DND-41 (cell line): ENCODE measurements at regions not wholly inside any gene's neighbourhood (a gene's known extent, or its start where the extent isn't known, plus 50 kb on each side); places are given as distances from the start of the nearest gene placed in this dataset.

Experiments used
- ATAC-seq: fragments of 200-7000 bp; cut with Tn5 transposase; 3 replicates; pipeline ENCODE4 v1.9.1; 2021; ENCODE audit warnings: low read depth; ENCODE audit not compliant: insufficient read depth
- DNase-seq: peaks from one replicate; pipeline ENCODE4 v3.0.0-alpha.2; 2020
- H2AFZ ChIP-seq: 2 replicates; pipeline ENCODE4 v1.6.0; 2012; ENCODE audit warnings: low read depth, low read length
- H3K27ac ChIP-seq: 2 replicates; pipeline ENCODE4 v1.5.1; 2012; ENCODE audit warnings: low read length, inconsistent platforms
- H3K27me3 ChIP-seq: fragments of 200-600 bp; sonication (generic); 2 replicates; pipeline ENCODE4 v1.6.0; 2012; ENCODE audit warnings: low read length, mild to moderate bottlenecking, inconsistent platforms; ENCODE audit not compliant: insufficient read depth, poor library complexity
- H3K36me3 ChIP-seq: 2 replicates; pipeline ENCODE4 v1.5.1; 2012; ENCODE audit warnings: low read length, inconsistent platforms; ENCODE audit not compliant: insufficient read depth
- H3K4me1 ChIP-seq: 2 replicates; pipeline ENCODE4 v1.5.1; 2012; ENCODE audit warnings: mild to moderate bottlenecking, low read length; ENCODE audit not compliant: insufficient read depth
- H3K4me2 ChIP-seq: 2 replicates; pipeline ENCODE4 v1.6.0; 2012; ENCODE audit warnings: mild to moderate bottlenecking, moderate library complexity, low read length, inconsistent platforms; ENCODE audit not compliant: insufficient read depth
- H3K4me3 ChIP-seq, 2 experiments: fragments of 200-600 bp in 1 of 2; shearing (Covaris generic) in 1 of 2; 2 replicates each; pipeline ENCODE4 v1.5.1; 2012 to 2016; ENCODE audit warnings: inconsistent platforms in 2 of 2, low read length in 2 of 2, mild to moderate bottlenecking in 2 of 2, low read depth in 1 of 2, moderate library complexity in 1 of 2
- H3K79me2 ChIP-seq: 2 replicates; pipeline ENCODE4 v1.6.0; 2012; ENCODE audit warnings: low read length, inconsistent platforms; ENCODE audit not compliant: insufficient read depth
- H3K9ac ChIP-seq: 2 replicates; pipeline ENCODE4 v1.6.0; 2012; ENCODE audit warnings: low read depth, mild to moderate bottlenecking, inconsistent platforms, low read length, moderate library complexity
- H3K9me3 ChIP-seq: 2 replicates; pipeline ENCODE4 v1.5.1; 2012; ENCODE audit warnings: low read length, moderate library complexity, mild to moderate bottlenecking, inconsistent platforms; ENCODE audit not compliant: insufficient read depth, severe bottlenecking
- H4K20me1 ChIP-seq: 2 replicates; pipeline ENCODE4 v1.6.0; 2012; ENCODE audit warnings: low read length; ENCODE audit not compliant: insufficient read depth
- CTCF ChIP-seq: IDR thresholded peaks from 2 replicates; pipeline ENCODE4 v1.5.1; 2012; ENCODE audit warnings: borderline replicate concordance, low read length, moderate library complexity, mild to moderate bottlenecking; ENCODE audit not compliant: poor library complexity, severe bottlenecking; ENCODE audit errors: extremely low read depth
- EZH2 ChIP-seq: IDR thresholded peaks from 3 replicates; pipeline ENCODE4 v1.6.1; 2012; ENCODE audit warnings: borderline replicate concordance, low read depth, mild to moderate bottlenecking, moderate library complexity, low read length, inconsistent platforms; ENCODE audit not compliant: severe bottlenecking

GRCh38 chr18:41553716-41554115 lies 401.3 kb upstream of the PIK3C3 start:
- Histone ChIP-seq H3K36me3 (no peaks in the 10 kb centered on the region), H3K27ac (no peak overlapping the region), H3K9me3 (no peaks in the 10 kb centered on the region), H3K27me3 (no peaks in the 10 kb centered on the region), H3K4me3 (no peak overlapping the region), H3K9ac (no peak overlapping the region), H2AFZ (no peak overlapping the region), H3K4me2 (no peak overlapping the region), H3K4me1 (no peaks in the 10 kb centered on the region), H4K20me1 (no peaks in the 10 kb centered on the region), H3K79me2 (no peaks in the 10 kb centered on the region)
- no peak for ATAC-seq
- DNase-seq, result no peak
- TF ChIP-seq CTCF, result no peak
- no peak for TF ChIP-seq EZH2

- H3K4me2 ChIP-seq, result no peak overlapping the region
- no peak for DNase-seq
- ATAC-seq, result no peak
Measured at GRCh38 chr18:41548521-41549260, 406.3 kb upstream of the PIK3C3 start.

GRCh38 chr18:41545091-41545888 lies 409.7 kb upstream of the PIK3C3 start:
- DNase-seq, result no peak
- H3K4me2 ChIP-seq, result no peak overlapping the region
- H4K20me1 ChIP-seq, result no peaks in the 10 kb centered on the region
- H3K79me2 ChIP-seq, result no peaks in the 10 kb centered on the region
- H3K36me3 ChIP-seq, result no peaks in the 10 kb centered on the region
- no peaks in the 10 kb centered on the region for H3K27me3 ChIP-seq
- H3K9ac ChIP-seq, result no peak overlapping the region
- H3K9me3 ChIP-seq, result no peaks in the 10 kb centered on the region
- no peak overlapping the region for H2AFZ ChIP-seq
- no peaks in the 10 kb centered on the region for H3K4me1 ChIP-seq
- H3K4me3 ChIP-seq, result no peak overlapping the region
- TF ChIP-seq EZH2 (no peak), CTCF (no peak)
- ATAC-seq, result no peak
- no peak overlapping the region for H3K27ac ChIP-seq

More at GRCh38 chr18:41548521-41549260, 406.3 kb upstream of the PIK3C3 start:
- H3K9me3 ChIP-seq, result no peaks in the 10 kb centered on the region
- H3K4me1 ChIP-seq, result no peaks in the 10 kb centered on the region
- no peaks in the 10 kb centered on the region for H3K27me3 ChIP-seq
- H3K36me3 ChIP-seq, result no peaks in the 10 kb centered on the region
- H3K4me3 ChIP-seq, result no peak overlapping the region
- H3K9ac ChIP-seq, result no peak overlapping the region
- TF ChIP-seq CTCF (no peak), EZH2 (no peak)
- H4K20me1 ChIP-seq, result no peaks in the 10 kb centered on the region
- H3K79me2 ChIP-seq, result no peaks in the 10 kb centered on the region
- H2AFZ ChIP-seq, result no peak overlapping the region
- H3K27ac ChIP-seq, result no peak overlapping the region
